ENCODE measurements at regions not wholly inside any gene's neighbourhood (a gene's known extent, or its start where the extent isn't known, plus 50 kb on each side); places are given as distances from the start of the nearest gene placed in this dataset.
"Not testable (repeated sequence)": the region's sequence is repeated elsewhere in the genome, so short reads cannot be mapped to it uniquely, and the experiment has no call there.

GRCh38 chr16:15206439-15206838 lies 112.4 kb upstream of the RRN3 start:
- H3K4me1 ChIP-seq (ENCODE audit: control insufficient read depth, insufficient read depth, low read length); H3K9me3 ChIP-seq (ENCODE audit: control insufficient read depth, low read length); H3K4me3 Mint-ChIP-seq; H3K4me3 ChIP-seq (ENCODE audit: low read length); H3K9ac ChIP-seq (ENCODE audit: extremely low read depth, low read length, poor library complexity, severe bottlenecking); H3K27ac ChIP-seq (ENCODE audit: low read depth, low read length); H3K36me3 ChIP-seq (ENCODE audit: control insufficient read depth, insufficient read depth, low read length); H3K4me1 Mint-ChIP-seq; H3K27me3 Mint-ChIP-seq (ENCODE audit: insufficient read depth); DNase-seq; H3K36me3 Mint-ChIP-seq (ENCODE audit: low read depth); H3K27ac Mint-ChIP-seq; H3K9me3 Mint-ChIP-seq; H3K27me3 ChIP-seq (ENCODE audit: control insufficient read depth, insufficient read depth, low read length, poor library complexity, severe bottlenecking): not testable (repeated sequence)
- WGBS, 2 experiments (ENCODE audit: insufficient coverage in 1 of 2, insufficient read length in 1 of 2) = 84% methylated on average over 3 of the region's 9 CpGs; no CpG with 5 or more reads in 1 of the 2 experiments

GRCh38 chr16:15205939-15206338 lies 111.9 kb upstream of the RRN3 start:
- not testable (repeated sequence) for H3K36me3 Mint-ChIP-seq (ENCODE audit: low read depth); H3K9me3 Mint-ChIP-seq; H3K4me3 Mint-ChIP-seq; H3K4me3 ChIP-seq (ENCODE audit: low read length); H3K27me3 ChIP-seq (ENCODE audit: control insufficient read depth, insufficient read depth, low read length, poor library complexity, severe bottlenecking); H3K27ac ChIP-seq (ENCODE audit: low read depth, low read length); H3K4me1 Mint-ChIP-seq; H3K36me3 ChIP-seq (ENCODE audit: control insufficient read depth, insufficient read depth, low read length); H3K27ac Mint-ChIP-seq; H3K27me3 Mint-ChIP-seq (ENCODE audit: insufficient read depth); DNase-seq; H3K4me1 ChIP-seq (ENCODE audit: control insufficient read depth, insufficient read depth, low read length); H3K9ac ChIP-seq (ENCODE audit: extremely low read depth, low read length, poor library complexity, severe bottlenecking); H3K9me3 ChIP-seq (ENCODE audit: control insufficient read depth, low read length)
- 82 to 96% methylated on average over 2 to 3 of the region's 5 CpGs for WGBS, 2 experiments (ENCODE audit: insufficient coverage in 1 of 2, insufficient read length in 1 of 2)

- not testable (repeated sequence) for H3K9me3 ChIP-seq (ENCODE audit: control insufficient read depth, low read length); H3K4me3 Mint-ChIP-seq; H3K27ac Mint-ChIP-seq; H3K36me3 Mint-ChIP-seq (ENCODE audit: low read depth); H3K4me1 ChIP-seq (ENCODE audit: control insufficient read depth, insufficient read depth, low read length); H3K4me1 Mint-ChIP-seq; DNase-seq; H3K36me3 ChIP-seq (ENCODE audit: control insufficient read depth, insufficient read depth, low read length); H3K27me3 ChIP-seq (ENCODE audit: control insufficient read depth, insufficient read depth, low read length, poor library complexity, severe bottlenecking); H3K27ac ChIP-seq (ENCODE audit: low read depth, low read length); H3K9me3 Mint-ChIP-seq; H3K27me3 Mint-ChIP-seq (ENCODE audit: insufficient read depth); H3K9ac ChIP-seq (ENCODE audit: extremely low read depth, low read length, poor library complexity, severe bottlenecking); H3K4me3 ChIP-seq (ENCODE audit: low read length)
- WGBS, 2 experiments (ENCODE audit: insufficient coverage in 1 of 2, insufficient read length in 1 of 2) = no CpG with 5 or more reads among the region's 5 CpGs
These were observed 110.5 kb upstream of the RRN3 start for GRCh38 chr16:15204571-15204970.

- H3K27ac Mint-ChIP-seq; H3K4me3 Mint-ChIP-seq; H3K9ac ChIP-seq (ENCODE audit: extremely low read depth, low read length, poor library complexity, severe bottlenecking); H3K9me3 ChIP-seq (ENCODE audit: control insufficient read depth, low read length); H3K4me3 ChIP-seq (ENCODE audit: low read length); H3K27ac ChIP-seq (ENCODE audit: low read depth, low read length); H3K36me3 Mint-ChIP-seq (ENCODE audit: low read depth); H3K36me3 ChIP-seq (ENCODE audit: control insufficient read depth, insufficient read depth, low read length); DNase-seq; H3K9me3 Mint-ChIP-seq; H3K27me3 ChIP-seq (ENCODE audit: control insufficient read depth, insufficient read depth, low read length, poor library complexity, severe bottlenecking); H3K4me1 Mint-ChIP-seq; H3K4me1 ChIP-seq (ENCODE audit: control insufficient read depth, insufficient read depth, low read length); H3K27me3 Mint-ChIP-seq (ENCODE audit: insufficient read depth): not testable (repeated sequence)
- WGBS, 2 experiments (ENCODE audit: insufficient coverage in 1 of 2, insufficient read length in 1 of 2) = 76% methylated on average over 1 of the region's 2 CpGs; no CpG with 5 or more reads in 1 of the 2 experiments
These were observed 98.7 kb upstream of the RRN3 start for GRCh38 chr16:15192813-15193212.

GRCh38 chr16:15192197-15192596 lies 98.1 kb upstream of the RRN3 start:
- not testable (repeated sequence) for H3K36me3 ChIP-seq (ENCODE audit: control insufficient read depth, insufficient read depth, low read length); H3K4me1 Mint-ChIP-seq; DNase-seq; H3K27ac Mint-ChIP-seq; H3K9me3 ChIP-seq (ENCODE audit: control insufficient read depth, low read length); H3K4me1 ChIP-seq (ENCODE audit: control insufficient read depth, insufficient read depth, low read length); H3K27ac ChIP-seq (ENCODE audit: low read depth, low read length); H3K27me3 Mint-ChIP-seq (ENCODE audit: insufficient read depth); H3K9me3 Mint-ChIP-seq; H3K4me3 ChIP-seq (ENCODE audit: low read length); H3K9ac ChIP-seq (ENCODE audit: extremely low read depth, low read length, poor library complexity, severe bottlenecking); H3K4me3 Mint-ChIP-seq; H3K36me3 Mint-ChIP-seq (ENCODE audit: low read depth); H3K27me3 ChIP-seq (ENCODE audit: control insufficient read depth, insufficient read depth, low read length, poor library complexity, severe bottlenecking)
- no CpG with 5 or more reads among the region's 2 CpGs for WGBS, 2 experiments (ENCODE audit: insufficient coverage in 1 of 2, insufficient read length in 1 of 2)

- H3K4me3 ChIP-seq (ENCODE audit: low read length); H3K36me3 ChIP-seq (ENCODE audit: control insufficient read depth, insufficient read depth, low read length); H3K27me3 Mint-ChIP-seq (ENCODE audit: insufficient read depth); H3K9me3 Mint-ChIP-seq; H3K4me3 Mint-ChIP-seq; H3K27ac ChIP-seq (ENCODE audit: low read depth, low read length); DNase-seq; H3K9me3 ChIP-seq (ENCODE audit: control insufficient read depth, low read length); H3K4me1 ChIP-seq (ENCODE audit: control insufficient read depth, insufficient read depth, low read length); H3K9ac ChIP-seq (ENCODE audit: extremely low read depth, low read length, poor library complexity, severe bottlenecking); H3K4me1 Mint-ChIP-seq; H3K27me3 ChIP-seq (ENCODE audit: control insufficient read depth, insufficient read depth, low read length, poor library complexity, severe bottlenecking); H3K36me3 Mint-ChIP-seq (ENCODE audit: low read depth); H3K27ac Mint-ChIP-seq: not testable (repeated sequence)
- whole genome bisulfite sequencing, 2 experiments (ENCODE audit: insufficient coverage in 1 of 2, insufficient read length in 1 of 2) = no CpG with 5 or more reads among the region's 2 CpGs
These were observed 95.4 kb upstream of the RRN3 start for GRCh38 chr16:15189478-15189877.
